Kidney glomerular epithelial cell (primary cell): ENCODE measurements at regions not wholly inside any gene's neighbourhood (a gene's known extent, or its start where the extent isn't known, plus 50 kb on each side); places are given as distances from the start of the nearest gene placed in this dataset.
"Not testable (repeated sequence)": the region's sequence is repeated elsewhere in the genome, so short reads cannot be mapped to it uniquely, and the experiment has no call there.

Experiments used
- DNase-seq: peaks from one replicate; lab custom pipeline; 2025; lab: John Stamatoyannopoulos, UW

- DNase-seq = no peak
Observed at GRCh38 chr7:34207810-34208209, 302.5 kb downstream of the BMPER start.

GRCh38 chr7:34208878-34209621 lies 303.7 kb downstream of the BMPER start:
- no peak for DNase-seq

- DNase-seq = no peak
Observed at GRCh38 chr7:34211018-34211417, 305.7 kb downstream of the BMPER start.

- DNase-seq = no peak
Observed at GRCh38 chr7:34217972-34218371, 312.6 kb downstream of the BMPER start.

GRCh38 chr7:34219153-34219718 lies 313.9 kb downstream of the BMPER start:
- no peak for DNase-seq

GRCh38 chr7:34220506-34221185 lies 315.3 kb downstream of the BMPER start:
- DNase-seq = no peak

- DNase-seq = no peak
Observed at GRCh38 chr7:34222316-34222715, 317.0 kb downstream of the BMPER start.

- DNase-seq = no peak
Observed at GRCh38 chr7:34222722-34223121, 317.4 kb downstream of the BMPER start.

GRCh38 chr7:34224281-34224680 lies 318.9 kb downstream of the BMPER start:
- no peak for DNase-seq

- no peak for DNase-seq
Observed at GRCh38 chr7:34225193-34225592, 319.9 kb downstream of the BMPER start.

GRCh38 chr7:34227525-34227924 lies 322.2 kb downstream of the BMPER start:
- DNase-seq = no peak

- not testable (repeated sequence) for DNase-seq
Observed at GRCh38 chr7:34235101-34235500, 329.8 kb downstream of the BMPER start.

GRCh38 chr7:34236057-34236456 lies 330.7 kb downstream of the BMPER start:
- no peak for DNase-seq

GRCh38 chr7:34236839-34237492 lies 331.6 kb downstream of the BMPER start:
- no peak for DNase-seq

GRCh38 chr7:34237493-34237849 lies 332.1 kb downstream of the BMPER start:
- DNase-seq = no peak

GRCh38 chr7:34240417-34240816 lies 335.1 kb downstream of the BMPER start:
- no peak for DNase-seq

GRCh38 chr7:34242391-34242790 lies 337.1 kb downstream of the BMPER start:
- DNase-seq = no peak

- DNase-seq = no peak
Observed at GRCh38 chr7:34245246-34245645, 339.9 kb downstream of the BMPER start.

- DNase-seq = peak; percentile 24
Observed at GRCh38 chr7:34247468-34247867, 342.1 kb downstream of the BMPER start.

GRCh38 chr7:34249192-34249591 lies 343.9 kb downstream of the BMPER start:
- DNase-seq = no peak

- peak; percentile 94 for DNase-seq
Observed at GRCh38 chr7:34260279-34260678, 354.9 kb downstream of the BMPER start.

GRCh38 chr7:34263168-34263567 lies 357.8 kb downstream of the BMPER start:
- DNase-seq = no peak

GRCh38 chr7:34269084-34269483 lies 363.7 kb downstream of the BMPER start:
- no peak for DNase-seq
